Stimulated activated naive B cell treated with anti-CD40 and anti-IgM and Interleukin-4, amounts not matched to agents 10 μg/mL and 1 μg/mL and 100 μg/mL, for 72 hours (primary cell): ENCODE measurements at regions not wholly inside any gene's neighbourhood (a gene's known extent, or its start where the extent isn't known, plus 50 kb on each side); places are given as distances from the start of the nearest gene placed in this dataset.

ENCODE experiments used
- ATAC-seq, 2 donors: fragments of 150-1000 bp; cut with Tn5 transposase; replicated peaks; 2 replicates each; pipeline ENCODE4 v1.10.0; 2021; ENCODE audit warnings: moderate library complexity in 1 of 2
- DNase-seq: peaks from one replicate; pipeline ENCODE4 v3.0.0; 2021
- H3K27ac Mint-ChIP-seq: one replicate; pipeline ENCODE4 v1.8.0; 2022; ENCODE audit warnings: mild to moderate bottlenecking, mixed read lengths
- H3K27me3 Mint-ChIP-seq, 2 donors: one replicate each; pipeline ENCODE4 v1.8.0; 2022; ENCODE audit warnings: mixed read lengths in 2 of 2
- H3K36me3 Mint-ChIP-seq, 2 donors: one replicate each; pipeline ENCODE4 v1.8.0; 2022; ENCODE audit warnings: mixed read lengths in 2 of 2, mild to moderate bottlenecking in 1 of 2
- H3K4me1 Mint-ChIP-seq, 2 donors: one replicate each; pipeline ENCODE4 v1.8.0; 2022; ENCODE audit warnings: mixed read lengths in 2 of 2, mild to moderate bottlenecking in 1 of 2
- H3K4me3 Mint-ChIP-seq, 2 donors: one replicate each; pipeline ENCODE4 v1.8.0; 2022; ENCODE audit warnings: mild to moderate bottlenecking in 2 of 2, mixed read lengths in 2 of 2, moderate library complexity in 1 of 2
- H3K9me3 Mint-ChIP-seq, 2 donors: one replicate each; pipeline ENCODE4 v1.8.0; 2022; ENCODE audit warnings: mixed read lengths in 2 of 2, mild to moderate bottlenecking in 1 of 2

- Mint-ChIP-seq H3K27ac (no peak overlapping the region), H3K36me3 (no peaks in the 10 kb centered on the region), H3K9me3 (peaks cover 0 to 2% of the 10 kb centered on the region in 2 donors), H3K27me3 (no peaks in the 10 kb centered on the region), H3K4me1 (no peaks in the 10 kb centered on the region), H3K4me3 (no peak overlapping the region)
- ATAC-seq (no peak), DNase-seq (no peak)
Observed at GRCh38 chr1:218573925-218574324, 228.8 kb downstream of the TGFB2 start.

GRCh38 chr1:218575079-218575478 lies 229.9 kb downstream of the TGFB2 start:
- H3K9me3 Mint-ChIP-seq = peaks cover 0 to 2% of the 10 kb centered on the region in 2 donors
- no peak overlapping the region for H3K4me3 Mint-ChIP-seq
- H3K27me3 Mint-ChIP-seq = no peaks in the 10 kb centered on the region

DNA sequence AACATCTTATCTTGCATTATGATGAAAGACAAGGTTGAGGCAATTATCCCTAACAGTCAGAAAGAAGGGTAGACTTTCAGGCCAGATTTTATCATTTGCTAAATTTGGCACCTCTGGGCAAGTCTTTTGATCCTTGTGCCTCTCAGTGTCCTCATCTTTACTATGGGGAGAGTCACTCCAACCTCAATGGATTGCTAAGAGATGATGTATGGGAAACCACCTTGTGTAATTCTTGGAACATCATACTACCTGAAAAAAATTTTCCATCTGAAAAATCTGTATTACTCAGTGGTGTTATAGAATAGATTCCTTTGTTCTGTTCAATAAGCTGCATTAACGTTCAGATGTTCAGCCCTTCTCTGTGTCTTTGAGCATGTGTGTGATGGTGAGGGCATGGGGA lies 230.7 kb downstream of the TGFB2 start:
- Mint-ChIP-seq H3K36me3 (no peaks in the 10 kb centered on the region), H3K4me3 (no peak overlapping the region), H3K27ac (no peak overlapping the region), H3K4me1 (no peaks in the 10 kb centered on the region), H3K9me3 (peaks cover 0 to 2% of the 10 kb centered on the region in 2 donors), H3K27me3 (no peaks in the 10 kb centered on the region)
- no peak for ATAC-seq
- DNase-seq = no peak

More at GRCh38 chr1:218575079-218575478, 229.9 kb downstream of the TGFB2 start:
- no peak for DNase-seq
- no peak for ATAC-seq
- Mint-ChIP-seq H3K36me3 (no peaks in the 10 kb centered on the region), H3K27ac (no peak overlapping the region), H3K4me1 (no peaks in the 10 kb centered on the region)

- Mint-ChIP-seq H3K36me3 (no peaks in the 10 kb centered on the region), H3K27me3 (peaks cover 6 to 17% of the 10 kb centered on the region in 2 donors), H3K27ac (no peak overlapping the region), H3K9me3 (peaks cover 3 to 10% of the 10 kb centered on the region in 2 donors), H3K4me3 (no peak overlapping the region), H3K4me1 (no peaks in the 10 kb centered on the region)
- ATAC-seq = no peak
- no peak for DNase-seq
Observed at GRCh38 chr1:218582646-218583045, 237.5 kb downstream of the TGFB2 start.

DNA sequence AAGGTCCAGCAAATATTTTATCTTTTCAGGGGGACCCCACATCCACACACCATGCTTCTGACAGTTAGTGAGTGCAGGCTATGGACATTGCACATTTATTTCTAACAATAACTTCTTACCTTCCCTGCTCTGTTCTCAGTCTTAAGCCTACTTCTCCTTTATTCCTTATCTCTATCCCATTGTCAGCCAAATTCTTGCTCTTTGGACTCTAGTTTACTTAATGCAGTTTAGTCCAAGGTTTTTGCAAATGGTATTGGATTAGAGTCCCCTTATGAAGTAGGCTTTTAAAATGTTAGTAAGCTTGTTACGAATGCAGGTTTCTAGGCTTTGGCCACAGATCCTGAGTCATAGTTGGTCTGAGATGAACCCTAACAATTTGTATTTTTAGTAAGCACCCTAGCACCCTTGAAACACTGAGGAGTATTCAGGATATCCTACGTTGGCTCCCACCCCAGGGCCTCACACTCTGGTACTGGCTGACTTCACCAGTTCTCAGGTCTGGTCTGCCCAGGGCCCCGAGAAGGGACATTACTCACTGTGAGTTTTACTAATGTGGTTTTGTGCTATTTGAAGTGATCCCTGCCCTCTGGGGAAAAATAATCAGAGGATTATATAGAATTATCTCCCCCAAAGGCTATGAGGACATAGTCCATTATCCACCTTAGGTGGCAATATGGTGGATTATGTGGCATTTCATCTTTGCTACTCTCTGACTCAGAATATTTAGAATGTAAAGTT lies 239.5 kb downstream of the TGFB2 start:
- Mint-ChIP-seq H3K27me3 (peaks cover 6 to 24% of the 10 kb centered on the region in 2 donors), H3K4me1 (no peaks in the 10 kb centered on the region), H3K27ac (no peak overlapping the region), H3K9me3 (peaks cover 3 to 10% of the 10 kb centered on the region in 2 donors), H3K4me3 (no peak overlapping the region), H3K36me3 (no peaks in the 10 kb centered on the region)
- ATAC-seq (no peak), DNase-seq (no peak)

DNA sequence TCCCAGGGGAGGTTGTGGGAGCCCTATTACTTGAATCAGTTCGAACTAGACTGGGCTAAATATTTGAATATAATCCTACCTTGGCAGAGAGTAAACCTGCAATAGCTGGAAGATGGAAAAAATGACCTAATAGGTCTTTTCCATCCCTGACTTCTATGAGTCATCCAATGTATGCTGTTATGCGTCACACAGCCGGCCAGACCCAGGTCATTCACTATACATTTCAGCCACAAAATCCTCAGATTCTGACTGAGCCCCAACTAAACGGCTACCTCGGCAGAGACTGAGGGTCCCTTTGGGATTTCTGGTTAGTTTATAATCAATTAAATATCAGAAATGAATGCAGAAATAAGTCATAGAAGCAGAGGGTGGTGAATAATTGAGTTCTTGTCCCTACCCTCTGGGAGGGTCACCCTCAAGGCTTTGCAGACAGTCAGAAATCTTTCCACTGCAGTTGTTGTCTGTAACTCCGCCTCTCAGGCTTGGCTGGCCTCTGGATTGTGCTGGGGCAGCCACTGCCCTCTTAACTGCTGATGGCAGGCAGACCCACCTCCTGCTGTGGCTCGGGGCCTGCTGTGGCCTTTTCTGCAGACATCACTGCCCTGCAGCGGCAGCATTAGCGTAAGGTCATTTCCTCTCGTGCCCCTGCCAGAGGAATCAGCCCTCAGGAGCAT lies 240.5 kb downstream of the TGFB2 start:
- Mint-ChIP-seq H3K27ac (no peak overlapping the region), H3K36me3 (no peaks in the 10 kb centered on the region), H3K9me3 (peaks cover 3 to 10% of the 10 kb centered on the region in 2 donors), H3K4me3 (no peak overlapping the region), H3K4me1 (no peaks in the 10 kb centered on the region), H3K27me3 (peaks cover 6 to 24% of the 10 kb centered on the region in 2 donors)
- ATAC-seq = peak; percentile 48 to 60
- DNase-seq = no peak

DNA sequence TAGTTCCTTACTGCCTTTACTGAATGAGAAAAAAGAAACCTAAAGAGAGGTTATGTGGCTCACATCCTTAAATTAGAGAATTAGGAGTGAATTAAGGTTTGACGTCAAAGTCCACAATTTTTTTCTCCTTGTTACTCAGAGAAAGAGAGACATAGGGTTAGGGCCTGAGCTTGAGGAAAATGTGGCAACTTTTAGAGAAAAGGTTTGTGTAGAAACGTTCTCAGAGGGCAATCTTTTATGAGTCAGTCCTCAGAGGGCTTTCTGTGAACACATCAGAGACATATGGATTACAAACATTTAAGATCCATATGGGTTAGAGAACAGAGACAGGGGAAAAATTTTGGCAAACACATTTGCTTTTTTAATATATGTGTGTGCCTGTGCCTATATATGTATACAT lies 242.8 kb downstream of the TGFB2 start:
- Mint-ChIP-seq H3K36me3 (no peaks in the 10 kb centered on the region), H3K27me3 (peaks cover 6 to 24% of the 10 kb centered on the region in 2 donors), H3K4me1 (no peaks in the 10 kb centered on the region), H3K27ac (no peak overlapping the region), H3K9me3 (peaks cover 2 to 7% of the 10 kb centered on the region in 2 donors), H3K4me3 (no peak overlapping the region)
- ATAC-seq (no peak), DNase-seq (no peak)

GRCh38 chr1:218588540-218589172 lies 243.5 kb downstream of the TGFB2 start:
- no peak for DNase-seq
- no peak for ATAC-seq
- Mint-ChIP-seq H3K4me3 (no peak overlapping the region), H3K4me1 (no peaks in the 10 kb centered on the region), H3K9me3 (peaks cover 0 to 3% of the 10 kb centered on the region in 2 donors), H3K27ac (no peak overlapping the region), H3K36me3 (no peaks in the 10 kb centered on the region), H3K27me3 (peaks cover 4 to 23% of the 10 kb centered on the region in 2 donors)

DNA sequence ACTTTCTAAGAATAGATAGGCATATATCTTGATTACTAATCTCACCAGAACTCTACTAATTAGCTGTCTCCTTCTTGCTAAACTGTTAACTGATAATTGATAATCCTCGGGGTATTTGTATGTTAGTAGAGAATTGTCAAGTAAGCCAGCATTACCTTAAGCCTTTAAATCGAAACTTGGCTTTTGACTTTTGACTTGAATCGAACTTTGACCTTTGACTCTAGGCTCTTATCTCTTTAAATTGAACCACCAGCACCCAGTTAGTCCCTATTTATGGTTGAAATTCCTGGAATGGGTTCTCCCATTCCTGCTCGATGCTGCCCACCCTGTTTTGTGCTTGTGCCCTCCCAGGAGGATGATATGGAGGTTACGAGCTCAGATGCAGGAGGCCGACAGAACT lies 244.4 kb downstream of the TGFB2 start:
- DNase-seq (no peak), ATAC-seq (no peak)
- Mint-ChIP-seq H3K27ac (no peak overlapping the region), H3K4me3 (no peak overlapping the region), H3K36me3 (no peaks in the 10 kb centered on the region), H3K27me3 (peaks cover 6 to 23% of the 10 kb centered on the region in 2 donors), H3K9me3 (no peaks in the 10 kb centered on the region), H3K4me1 (no peaks in the 10 kb centered on the region)

DNA sequence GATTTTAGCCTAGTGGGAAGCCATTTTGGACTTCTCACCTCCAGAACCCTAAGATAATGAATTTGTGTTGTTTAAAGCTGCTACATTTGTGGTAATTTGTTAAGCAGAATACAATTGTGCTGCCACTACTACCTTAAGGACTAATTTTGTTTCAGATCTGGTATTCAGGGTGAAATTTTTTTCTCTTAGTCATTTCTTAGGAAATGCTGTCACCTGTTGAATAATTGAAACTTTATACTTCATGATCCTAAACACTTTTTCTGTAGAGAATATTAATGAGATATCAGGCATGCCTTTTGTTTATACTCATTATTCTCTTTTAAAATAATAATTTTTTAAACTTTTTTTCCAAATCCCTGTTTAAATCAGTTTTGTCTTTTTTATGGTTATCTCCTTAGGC lies 246.8 kb downstream of the TGFB2 start:
- Mint-ChIP-seq H3K27ac (no peak overlapping the region), H3K27me3 (peaks cover 6 to 27% of the 10 kb centered on the region in 2 donors), H3K4me1 (no peaks in the 10 kb centered on the region), H3K4me3 (no peak overlapping the region), H3K36me3 (no peaks in the 10 kb centered on the region), H3K9me3 (no peaks in the 10 kb centered on the region)
- no peak for ATAC-seq
- no peak for DNase-seq

DNA sequence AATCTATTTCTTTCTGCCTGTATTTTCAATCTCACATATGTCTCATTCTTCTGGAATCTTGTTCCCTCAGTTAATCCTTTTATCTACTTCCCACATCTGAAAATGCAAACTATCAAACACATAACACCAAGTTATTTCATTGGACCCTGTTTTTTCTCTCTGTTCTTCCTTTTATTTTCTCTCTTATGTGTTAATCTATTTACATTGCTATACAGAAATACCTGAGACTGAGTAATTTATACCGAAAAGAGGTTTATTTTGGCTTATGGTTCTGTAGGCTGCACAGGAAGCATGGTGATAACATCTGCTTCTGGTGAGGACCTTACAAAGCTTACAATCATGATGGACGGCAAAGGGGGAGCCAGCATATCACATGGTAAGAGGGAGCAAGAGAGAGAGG lies 247.6 kb downstream of the TGFB2 start:
- ATAC-seq = no peak
- Mint-ChIP-seq H3K4me3 (no peak overlapping the region), H3K27ac (no peak overlapping the region)

GRCh38 chr1:218600968-218601367 lies 255.8 kb downstream of the TGFB2 start:
- Mint-ChIP-seq H3K9me3 (no peaks in the 10 kb centered on the region), H3K4me1 (no peaks in the 10 kb centered on the region), H3K27me3 (peaks cover 11 to 18% of the 10 kb centered on the region in 2 donors), H3K27ac (no peak overlapping the region), H3K36me3 (no peaks in the 10 kb centered on the region), H3K4me3 (no peak overlapping the region)
- ATAC-seq (no peak), DNase-seq (no peak)

More for the DNA sequence above, 247.6 kb downstream of the TGFB2 start:
- Mint-ChIP-seq H3K4me1 (no peaks in the 10 kb centered on the region), H3K9me3 (no peaks in the 10 kb centered on the region), H3K36me3 (no peaks in the 10 kb centered on the region), H3K27me3 (peaks cover 9 to 27% of the 10 kb centered on the region in 2 donors)
- DNase-seq = no peak

GRCh38 chr1:218604217-218604616 lies 259.1 kb downstream of the TGFB2 start:
- Mint-ChIP-seq H3K4me1 (no peaks in the 10 kb centered on the region), H3K36me3 (no peaks in the 10 kb centered on the region), H3K27ac (no peak overlapping the region), H3K4me3 (no peak overlapping the region), H3K27me3 (no peaks in the 10 kb centered on the region), H3K9me3 (peaks cover 5% of the 10 kb centered on the region in 2 donors)
- DNase-seq (no peak), ATAC-seq (no peak)

DNA sequence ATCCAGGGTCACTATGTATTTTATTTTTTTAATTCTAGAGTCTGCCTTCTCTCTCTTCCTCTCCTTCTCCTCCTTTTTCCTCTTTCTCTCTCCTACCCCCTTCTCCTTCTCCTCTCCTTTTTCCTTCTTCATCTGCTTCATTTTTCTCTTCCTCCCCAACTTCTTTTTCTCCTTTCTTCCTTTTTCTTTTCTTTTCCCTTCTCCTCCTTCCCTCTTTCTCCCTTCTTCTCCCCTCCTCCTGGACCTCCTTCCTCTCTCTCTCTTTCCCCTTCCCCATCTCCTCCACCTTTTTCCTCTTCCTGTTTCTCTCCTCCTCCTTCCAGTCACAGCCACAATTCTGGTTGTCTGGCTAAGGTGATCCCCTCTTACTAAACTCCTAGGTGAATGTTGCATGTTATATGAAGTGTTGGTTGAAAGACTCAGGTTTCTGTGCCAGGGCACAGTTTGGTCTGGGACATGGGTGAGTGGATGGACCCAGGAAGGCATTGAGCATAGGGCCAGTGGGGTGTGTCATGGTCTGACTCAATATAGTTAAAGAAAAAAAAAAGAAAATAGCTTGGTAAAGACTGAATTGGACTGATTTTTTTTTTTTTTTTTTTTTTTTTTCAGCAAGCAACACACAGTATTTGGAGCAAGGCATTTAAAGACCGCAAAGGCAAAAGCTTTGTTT lies 266.9 kb downstream of the TGFB2 start:
- Mint-ChIP-seq H3K27ac (no peak overlapping the region), H3K36me3 (no peaks in the 10 kb centered on the region), H3K9me3 (peaks cover 9 to 10% of the 10 kb centered on the region in 2 donors), H3K4me3 (no peak overlapping the region), H3K4me1 (no peaks in the 10 kb centered on the region), H3K27me3 (no peaks in the 10 kb centered on the region)
- DNase-seq = no peak
- no peak for ATAC-seq
